Glutamatergic neuron (in vitro differentiated cells): ENCODE measurements at regions not wholly inside any gene's neighbourhood (a gene's known extent, or its start where the extent isn't known, plus 50 kb on each side); places are given as distances from the start of the nearest gene placed in this dataset.

ENCODE experiments used
- DNase-seq: peaks from one replicate; pipeline ENCODE4 v3.0.0; 2022
- H3K27ac Mint-ChIP-seq: one replicate; pipeline ENCODE4 v1.8.0; 2020; ENCODE audit warnings: mild to moderate bottlenecking, mixed read lengths, inconsistent platforms; ENCODE audit not compliant: unreplicated experiment
- H3K27me3 Mint-ChIP-seq: one replicate; pipeline ENCODE4 v1.8.0; 2020; ENCODE audit warnings: mild to moderate bottlenecking, moderate library complexity, mixed read lengths, inconsistent platforms; ENCODE audit not compliant: unreplicated experiment
- H3K36me3 Mint-ChIP-seq: one replicate; pipeline ENCODE4 v1.8.0; 2020; ENCODE audit warnings: mild to moderate bottlenecking, mixed read lengths, inconsistent platforms; ENCODE audit not compliant: unreplicated experiment
- H3K4me1 Mint-ChIP-seq: one replicate; pipeline ENCODE4 v1.8.0; 2020; ENCODE audit warnings: mild to moderate bottlenecking, low read depth, mixed read lengths, inconsistent platforms; ENCODE audit not compliant: unreplicated experiment
- H3K4me3 Mint-ChIP-seq: one replicate; pipeline ENCODE4 v1.8.0; 2020; ENCODE audit warnings: mild to moderate bottlenecking, mixed read lengths, inconsistent platforms; ENCODE audit not compliant: unreplicated experiment
- H3K9me3 Mint-ChIP-seq: one replicate; pipeline ENCODE4 v1.8.0; 2020; ENCODE audit warnings: mild to moderate bottlenecking, moderate library complexity, mixed read lengths, inconsistent platforms; ENCODE audit not compliant: unreplicated experiment
- CTCF ChIP-seq: fragments of 200-600 bp; sonication (generic); IDR thresholded peaks from one replicate; pipeline ENCODE4 v1.5.0; 2021; ENCODE audit not compliant: partially characterized antibody, unreplicated experiment

- no peak for DNase-seq
- H3K27me3 Mint-ChIP-seq, result peaks cover 2% of the 10 kb centered on the region
These were observed 125.9 kb upstream of the NDUFV2 start for GRCh38 chr18:8976606-8977005.

GRCh38 chr18:8977166-8977565 is 125.3 kb upstream of the NDUFV2 start:
- Mint-ChIP-seq H3K9me3 (no peaks in the 10 kb centered on the region), H3K27ac (no peak overlapping the region), H3K36me3 (no peaks in the 10 kb centered on the region), H3K4me3 (no peak overlapping the region), H3K4me1 (peaks cover 10% of the 10 kb centered on the region), H3K27me3 (peaks cover 2% of the 10 kb centered on the region)
- no peak for DNase-seq
- TF ChIP-seq CTCF, result no peak

More at GRCh38 chr18:8976606-8977005, 125.9 kb upstream of the NDUFV2 start:
- peaks cover 15% of the 10 kb centered on the region for H3K4me1 Mint-ChIP-seq
- no peak for TF ChIP-seq CTCF
- no peak overlapping the region for H3K27ac Mint-ChIP-seq
- peaks cover 2% of the 10 kb centered on the region for H3K9me3 Mint-ChIP-seq
- no peak overlapping the region for H3K4me3 Mint-ChIP-seq
- no peaks in the 10 kb centered on the region for H3K36me3 Mint-ChIP-seq

- Mint-ChIP-seq H3K27ac (no peak overlapping the region), H3K36me3 (no peaks in the 10 kb centered on the region), H3K27me3 (peaks cover 2% of the 10 kb centered on the region), H3K4me3 (no peak overlapping the region), H3K4me1 (peaks cover 13% of the 10 kb centered on the region), H3K9me3 (peaks cover 2% of the 10 kb centered on the region)
- TF ChIP-seq CTCF, result no peak
- DNase-seq, result no peak
These were observed 124.8 kb upstream of the NDUFV2 start for GRCh38 chr18:8977701-8978100.

- no peak for DNase-seq
- H3K27me3 Mint-ChIP-seq, result peaks cover 2% of the 10 kb centered on the region
- H3K27ac Mint-ChIP-seq, result no peak overlapping the region
- H3K4me3 Mint-ChIP-seq, result no peak overlapping the region
- TF ChIP-seq CTCF, result no peak
- peaks cover 4% of the 10 kb centered on the region for H3K9me3 Mint-ChIP-seq
- H3K4me1 Mint-ChIP-seq, result peaks cover 20% of the 10 kb centered on the region
- no peaks in the 10 kb centered on the region for H3K36me3 Mint-ChIP-seq
These were observed 124.1 kb upstream of the NDUFV2 start for GRCh38 chr18:8978394-8978793.

- Mint-ChIP-seq H3K36me3 (no peaks in the 10 kb centered on the region), H3K4me1 (peaks cover 24% of the 10 kb centered on the region), H3K4me3 (no peak overlapping the region), H3K27me3 (peaks cover under 1% of the 10 kb centered on the region), H3K9me3 (peaks cover 4% of the 10 kb centered on the region), H3K27ac (no peak overlapping the region)
- no peak for TF ChIP-seq CTCF
- no peak for DNase-seq
These were observed 123.1 kb upstream of the NDUFV2 start for GRCh38 chr18:8979258-8979988.
